ENCODE measurements at regions not wholly inside any gene's neighbourhood (a gene's known extent, or its start where the extent isn't known, plus 50 kb on each side); places are given as distances from the start of the nearest gene placed in this dataset.

GRCh38 chr18:990197-990596 is 85.5 kb downstream of the ADCYAP1 start:
- DNase-seq: no peak
- H3K9me3 ChIP-seq: no peaks in the 10 kb centered on the region
- H3K27ac ChIP-seq: no peak overlapping the region
- no peak for TF ChIP-seq CTCF (IDR thresholded peaks at IDR 0.05)
- TF ChIP-seq POLR2A (IDR thresholded peaks at IDR 0.05): no peak
- WGBS (ENCODE audit: insufficient coverage, low coverage, low lambda C conversion rate, missing lambda C conversion rate): no CpG with 5 or more reads among the region's 2 CpGs
- no peaks in the 10 kb centered on the region for H3K36me3 ChIP-seq
- no peaks in the 10 kb centered on the region for H3K4me1 ChIP-seq
- no peaks in the 10 kb centered on the region for H3K27me3 ChIP-seq
- no peak for ATAC-seq
- no peak overlapping the region for H3K4me3 ChIP-seq
- intact Hi-C loops (cut with DNase I): no loop called here

- no peaks in the 10 kb centered on the region for H3K4me1 ChIP-seq
- H3K36me3 ChIP-seq: no peaks in the 10 kb centered on the region
- no peak for DNase-seq
- intact Hi-C loops (cut with DNase I): no loop called here
- H3K27ac ChIP-seq: no peak overlapping the region
- H3K27me3 ChIP-seq: no peaks in the 10 kb centered on the region
- no peaks in the 10 kb centered on the region for H3K9me3 ChIP-seq
- TF ChIP-seq POLR2A (IDR thresholded peaks at IDR 0.05) (no peak), CTCF (IDR thresholded peaks at IDR 0.05) (no peak)
- no peak overlapping the region for H3K4me3 ChIP-seq
- WGBS (ENCODE audit: insufficient coverage, low coverage, low lambda C conversion rate, missing lambda C conversion rate): 52% methylated on average over 2 of the region's 2 CpGs
- ATAC-seq: no peak
These were observed 86.8 kb downstream of the ADCYAP1 start for GRCh38 chr18:991441-991840.

GRCh38 chr18:993560-993959 is 88.9 kb downstream of the ADCYAP1 start:
- Histone ChIP-seq H3K27ac (no peak overlapping the region), H3K4me1 (no peaks in the 10 kb centered on the region), H3K36me3 (no peaks in the 10 kb centered on the region), H3K9me3 (no peaks in the 10 kb centered on the region), H3K4me3 (no peak overlapping the region), H3K27me3 (no peaks in the 10 kb centered on the region)
- TF ChIP-seq POLR2A (IDR thresholded peaks at IDR 0.05) (no peak), CTCF (IDR thresholded peaks at IDR 0.05) (no peak)
- intact Hi-C loops (cut with DNase I): no loop called here
- DNase-seq (no peak), ATAC-seq (no peak)
- 43% methylated on average over 3 of the region's 3 CpGs for WGBS (ENCODE audit: insufficient coverage, low coverage, low lambda C conversion rate, missing lambda C conversion rate)

GRCh38 chr18:995629-996028 is 91.0 kb downstream of the ADCYAP1 start:
- Histone ChIP-seq H3K4me3 (no peak overlapping the region), H3K4me1 (no peaks in the 10 kb centered on the region), H3K36me3 (no peaks in the 10 kb centered on the region), H3K9me3 (no peaks in the 10 kb centered on the region), H3K27ac (no peak overlapping the region), H3K27me3 (no peaks in the 10 kb centered on the region)
- intact Hi-C loops (cut with DNase I): no loop called here
- DNase-seq: no peak
- ATAC-seq: no peak
- TF ChIP-seq POLR2A (IDR thresholded peaks at IDR 0.05) (no peak), CTCF (IDR thresholded peaks at IDR 0.05) (no peak)
- 56% methylated on average over 2 of the region's 2 CpGs for WGBS (ENCODE audit: insufficient coverage, low coverage, low lambda C conversion rate, missing lambda C conversion rate)

GRCh38 chr18:997499-997898 is 92.8 kb downstream of the ADCYAP1 start:
- WGBS (ENCODE audit: insufficient coverage, low coverage, low lambda C conversion rate, missing lambda C conversion rate): 60% methylated on average over 1 of the region's 1 CpG
- intact Hi-C loops (cut with DNase I): no loop called here

More at GRCh38 chr18:997499-997898, 92.8 kb downstream of the ADCYAP1 start:
- TF ChIP-seq POLR2A (IDR thresholded peaks at IDR 0.05) (no peak), CTCF (IDR thresholded peaks at IDR 0.05) (no peak)
- ATAC-seq: no peak
- Histone ChIP-seq H3K27ac (no peak overlapping the region), H3K4me1 (no peaks in the 10 kb centered on the region), H3K4me3 (no peak overlapping the region), H3K36me3 (no peaks in the 10 kb centered on the region), H3K9me3 (no peaks in the 10 kb centered on the region), H3K27me3 (no peaks in the 10 kb centered on the region)
- DNase-seq: no peak

Data from right lobe of liver (tissue), 6 donors.